GM18867 (cell line): ENCODE measurements at regions not wholly inside any gene's neighbourhood (a gene's known extent, or its start where the extent isn't known, plus 50 kb on each side); places are given as distances from the start of the nearest gene placed in this dataset.

Source experiments
- ATAC-seq: cut with Tn5 transposase; IDR thresholded peaks from one replicate; pipeline ENCODE4 v1.9.1; 2021; ENCODE audit warnings: mild to moderate bottlenecking, moderate library complexity; ENCODE audit not compliant: unreplicated experiment

GRCh38 chr7:21024485-21024867 lies 237.8 kb upstream of the SP8 start:
- ATAC-seq, result no peak

- ATAC-seq, result no peak
These were observed 241.5 kb upstream of the SP8 start for GRCh38 chr7:21028186-21028585.

GRCh38 chr7:21028599-21028998 lies 241.9 kb upstream of the SP8 start:
- no peak for ATAC-seq

- ATAC-seq, result no peak
These were observed 242.3 kb upstream of the SP8 start for GRCh38 chr7:21029006-21029405.

GRCh38 chr7:21030237-21030871 lies 243.7 kb upstream of the SP8 start:
- no peak for ATAC-seq

GRCh38 chr7:21041252-21041651 lies 254.6 kb upstream of the SP8 start:
- no peak for ATAC-seq

GRCh38 chr7:21041666-21042065 lies 255.0 kb upstream of the SP8 start:
- no peak for ATAC-seq

GRCh38 chr7:21044384-21044783 lies 257.7 kb upstream of the SP8 start:
- ATAC-seq, result no peak

- no peak for ATAC-seq
These were observed 258.4 kb upstream of the SP8 start for GRCh38 chr7:21044913-21045568.

GRCh38 chr7:21051865-21052264 lies 265.2 kb upstream of the SP8 start:
- no peak for ATAC-seq

GRCh38 chr7:21054427-21055112 lies 267.9 kb upstream of the SP8 start:
- no peak for ATAC-seq

- ATAC-seq, result no peak
These were observed 272.4 kb upstream of the SP8 start for GRCh38 chr7:21059069-21059468.

- no peak for ATAC-seq
These were observed 276.4 kb upstream of the SP8 start for GRCh38 chr7:21063106-21063505.

GRCh38 chr7:21064698-21065648 lies 278.3 kb upstream of the SP8 start:
- no peak for ATAC-seq

GRCh38 chr7:21066221-21066620 lies 279.5 kb upstream of the SP8 start:
- no peak for ATAC-seq

- no peak for ATAC-seq
These were observed 280.5 kb upstream of the SP8 start for GRCh38 chr7:21067216-21067615.

GRCh38 chr7:21070571-21071090 lies 283.9 kb upstream of the SP8 start:
- ATAC-seq, result no peak

- peak; percentile 79 for ATAC-seq
These were observed 285.1 kb upstream of the SP8 start for GRCh38 chr7:21071561-21072501.

GRCh38 chr7:21076054-21076453 lies 289.4 kb upstream of the SP8 start:
- no peak for ATAC-seq

GRCh38 chr7:21076574-21076973 lies 289.9 kb upstream of the SP8 start:
- ATAC-seq, result no peak
